ENCODE measurements at regions not wholly inside any gene's neighbourhood (a gene's known extent, or its start where the extent isn't known, plus 50 kb on each side); places are given as distances from the start of the nearest gene placed in this dataset.
"Not testable (repeated sequence)": the region's sequence is repeated elsewhere in the genome, so short reads cannot be mapped to it uniquely, and the experiment has no call there.

- TF ChIP-seq POLR2AphosphoS5 (IDR thresholded peaks at IDR 0.05) (no peak), POLR2A (IDR thresholded peaks at IDR 0.05) (no peak)
- TF ChIP-seq, protein P1, sequence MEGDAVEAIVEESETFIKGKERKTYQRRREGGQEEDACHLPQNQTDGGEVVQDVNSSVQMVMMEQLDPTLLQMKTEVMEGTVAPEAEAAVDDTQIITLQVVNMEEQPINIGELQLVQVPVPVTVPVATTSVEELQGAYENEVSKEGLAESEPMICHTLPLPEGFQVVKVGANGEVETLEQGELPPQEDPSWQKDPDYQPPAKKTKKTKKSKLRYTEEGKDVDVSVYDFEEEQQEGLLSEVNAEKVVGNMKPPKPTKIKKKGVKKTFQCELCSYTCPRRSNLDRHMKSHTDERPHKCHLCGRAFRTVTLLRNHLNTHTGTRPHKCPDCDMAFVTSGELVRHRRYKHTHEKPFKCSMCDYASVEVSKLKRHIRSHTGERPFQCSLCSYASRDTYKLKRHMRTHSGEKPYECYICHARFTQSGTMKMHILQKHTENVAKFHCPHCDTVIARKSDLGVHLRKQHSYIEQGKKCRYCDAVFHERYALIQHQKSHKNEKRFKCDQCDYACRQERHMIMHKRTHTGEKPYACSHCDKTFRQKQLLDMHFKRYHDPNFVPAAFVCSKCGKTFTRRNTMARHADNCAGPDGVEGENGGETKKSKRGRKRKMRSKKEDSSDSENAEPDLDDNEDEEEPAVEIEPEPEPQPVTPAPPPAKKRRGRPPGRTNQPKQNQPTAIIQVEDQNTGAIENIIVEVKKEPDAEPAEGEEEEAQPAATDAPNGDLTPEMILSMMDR (IDR thresholded peaks at IDR 0.05 in 8 of 11, conservative IDR thresholded peaks at IDR 0.05 in 3 of 11): no peak
- WGBS, 5 donors: 55 to 75% (median 57%) methylated on average over 3 of the region's 3 CpGs
- no peaks in the 10 kb centered on the region for H3K36me3 ChIP-seq
- no peak for DNase-seq
- H3K4me1 ChIP-seq: no peaks in the 10 kb centered on the region
- peaks cover 0 to 32% (median 19%) of the 10 kb centered on the region in 8 donors for H3K9me3 ChIP-seq
- intact Hi-C loops (cut with DNase I; ENCODE audit: low total_unique reads): no loop called here
- H3K4me3 ChIP-seq: no peak overlapping the region
- H3K27me3 ChIP-seq (replicated peaks in 1 of 7): no peaks in the 10 kb centered on the region
- no peak overlapping the region for H3K27ac ChIP-seq
Observed at GRCh38 chr2:16350211-16350610, 315.4 kb downstream of the CYRIA start.

DNA sequence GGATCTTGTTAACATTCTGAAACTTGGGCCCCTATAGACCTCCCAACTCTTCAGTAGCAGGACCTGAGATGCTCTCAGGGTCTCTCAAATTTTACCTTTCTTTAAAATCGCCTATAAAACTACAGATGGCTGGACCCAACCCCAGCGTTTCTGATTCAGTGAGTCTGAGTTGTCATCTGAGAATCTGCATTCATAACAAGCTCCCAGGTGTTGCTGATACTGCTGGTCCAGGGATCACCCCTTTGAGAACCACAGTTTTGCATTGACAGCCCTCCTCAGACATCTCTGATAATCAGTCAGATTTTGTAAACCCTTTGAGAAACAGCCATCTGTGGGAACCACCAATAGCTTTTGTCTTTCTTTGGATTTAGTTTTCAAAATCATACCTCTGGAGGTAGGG lies 315.8 kb downstream of the CYRIA start:
- no peaks in the 10 kb centered on the region for H3K36me3 ChIP-seq
- H3K4me3 ChIP-seq: no peak overlapping the region
- WGBS, 5 donors: 28 to 41% (median 33%) methylated on average over 2 of the region's 2 CpGs
- TF ChIP-seq POLR2AphosphoS5 (IDR thresholded peaks at IDR 0.05): no peak
- TF ChIP-seq, protein P1 (IDR thresholded peaks at IDR 0.05 in 8 of 11, conservative IDR thresholded peaks at IDR 0.05 in 3 of 11): no peak
- TF ChIP-seq POLR2A (IDR thresholded peaks at IDR 0.05): no peak
- H3K4me1 ChIP-seq: no peaks in the 10 kb centered on the region
- H3K9me3 ChIP-seq: peaks cover 0 to 32% (median 19%) of the 10 kb centered on the region in 8 donors
- H3K27me3 ChIP-seq (replicated peaks in 1 of 7): no peaks in the 10 kb centered on the region
- intact Hi-C loops (cut with DNase I; ENCODE audit: low total_unique reads): no loop called here
- H3K27ac ChIP-seq: no peak overlapping the region
- DNase-seq: no peak

DNA sequence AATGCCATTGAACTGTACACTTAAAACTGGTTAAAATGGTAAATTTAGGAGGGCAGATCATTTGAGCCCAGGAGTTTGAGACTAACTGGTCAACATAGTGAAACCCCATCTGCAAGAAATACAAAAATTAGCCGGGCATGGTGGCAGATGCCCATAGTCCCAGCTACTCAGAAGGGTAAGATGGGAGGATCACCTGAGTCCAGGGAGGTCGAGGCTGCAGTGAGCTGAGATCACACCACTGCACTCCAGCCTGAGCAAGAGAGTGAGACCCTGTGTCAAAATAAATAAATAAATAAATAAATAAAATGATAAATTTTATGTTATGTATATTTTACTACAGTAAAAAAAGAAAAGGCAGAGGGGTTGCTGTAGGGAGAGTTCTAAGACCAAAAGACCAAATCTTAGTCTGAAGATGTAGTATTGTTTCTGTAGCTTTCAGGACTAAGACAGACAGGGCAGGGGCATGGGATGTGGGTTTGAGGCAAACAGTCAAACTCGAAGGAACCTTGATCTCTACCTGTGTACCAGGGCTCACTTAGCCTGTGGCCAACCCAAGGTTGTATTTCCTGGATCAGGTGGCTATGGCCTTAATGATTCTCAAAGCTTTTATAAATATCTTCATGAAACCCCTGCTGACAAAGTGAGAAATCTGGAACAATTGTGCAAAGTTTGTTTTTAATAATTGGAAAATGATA lies 316.7 kb downstream of the CYRIA start:
- Histone ChIP-seq H3K4me1 (no peaks in the 10 kb centered on the region), H3K36me3 (no peaks in the 10 kb centered on the region), H3K4me3 (no peak overlapping the region), H3K27me3 (replicated peaks in 1 of 7) (no peaks in the 10 kb centered on the region), H3K27ac (no peak overlapping the region), H3K9me3 (peaks cover 0 to 32% (median 19%) of the 10 kb centered on the region in 8 donors)
- WGBS, 5 donors: 36 to 55% (median 41%) methylated on average over 3 of the region's 3 CpGs
- intact Hi-C loops (cut with DNase I; ENCODE audit: low total_unique reads): no loop called here
- no peak for TF ChIP-seq POLR2AphosphoS5 (IDR thresholded peaks at IDR 0.05)
- no peak for TF ChIP-seq POLR2A (IDR thresholded peaks at IDR 0.05)
- TF ChIP-seq, protein P1 (IDR thresholded peaks at IDR 0.05 in 8 of 11, conservative IDR thresholded peaks at IDR 0.05 in 3 of 11): no peak
- no peak for DNase-seq

- H3K4me3 ChIP-seq: no peak overlapping the region
- H3K36me3 ChIP-seq: no peaks in the 10 kb centered on the region
- intact Hi-C loops (cut with DNase I; ENCODE audit: low total_unique reads): no loop called here
- no peaks in the 10 kb centered on the region for H3K4me1 ChIP-seq
- DNase-seq: no peak
- H3K9me3 ChIP-seq: peaks cover 0 to 18% (median 9%) of the 10 kb centered on the region in 8 donors
- TF ChIP-seq, protein P1 (IDR thresholded peaks at IDR 0.05 in 8 of 11, conservative IDR thresholded peaks at IDR 0.05 in 3 of 11): no peak
- TF ChIP-seq POLR2AphosphoS5 (IDR thresholded peaks at IDR 0.05): no peak
- no peak for TF ChIP-seq POLR2A (IDR thresholded peaks at IDR 0.05)
- no peak overlapping the region for H3K27ac ChIP-seq
- WGBS, 5 donors: 64 to 84% (median 66%) methylated on average over 3 of the region's 3 CpGs
- H3K27me3 ChIP-seq (replicated peaks in 1 of 7): no peaks in the 10 kb centered on the region
Observed at GRCh38 chr2:16346671-16347070, 319.0 kb downstream of the CYRIA start.

- H3K4me3 ChIP-seq; H3K27me3 ChIP-seq (replicated peaks in 1 of 7); DNase-seq; H3K4me1 ChIP-seq; H3K36me3 ChIP-seq; H3K27ac ChIP-seq; intact Hi-C loops (cut with DNase I; ENCODE audit: low total_unique reads): not testable (repeated sequence)
- WGBS, 5 donors: 82 to 92% (median 83%) methylated on average over 9 of the region's 9 CpGs
- H3K9me3 ChIP-seq: peaks cover 0 to 15% (median 0%) of the 10 kb centered on the region in 8 donors
Observed at GRCh38 chr2:16345231-16345630, 320.4 kb downstream of the CYRIA start.
